ENCODE measurements at regions not wholly inside any gene's neighbourhood (a gene's known extent, or its start where the extent isn't known, plus 50 kb on each side); places are given as distances from the start of the nearest gene placed in this dataset.

DNA sequence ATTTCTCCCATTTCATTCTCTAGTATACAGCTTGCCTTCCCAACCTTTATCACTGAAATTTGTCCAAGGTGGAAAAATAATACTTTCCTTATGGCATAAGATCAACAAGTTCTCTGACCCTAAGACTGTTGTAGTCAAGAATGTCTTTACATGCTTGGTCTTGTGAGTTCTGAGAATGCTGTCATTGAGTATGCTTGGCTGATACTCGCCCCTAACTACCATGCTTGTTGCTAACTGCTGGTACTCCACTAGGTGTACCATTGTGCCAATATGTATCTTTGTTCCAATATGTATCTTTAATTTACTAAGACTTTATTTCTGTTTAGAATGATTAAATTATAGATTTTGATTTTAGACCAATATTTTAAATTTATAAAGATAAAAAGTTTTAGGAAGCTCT is 796.4 kb downstream of the PCDH7 start:
- DNase-seq (ENCODE audit: low spot score), result no peak
- Histone ChIP-seq H3K27ac (no peak overlapping the region), H3K4me3 (no peak overlapping the region), H3K27me3 (replicated peaks; ENCODE audit: insufficient read depth) (no peaks in the 10 kb centered on the region), H3K36me3 (no peaks in the 10 kb centered on the region), H3K9me3 (no peaks in the 10 kb centered on the region), H3K4me1 (replicated peaks) (no peaks in the 10 kb centered on the region)
- intact Hi-C loops (cut with DNase I), result no loop called here
- TF ChIP-seq POLR2A (IDR thresholded peaks at IDR 0.05), result no peak
- TF ChIP-seq POLR2AphosphoS5 (IDR thresholded peaks at IDR 0.05), result no peak
- TF ChIP-seq, protein P1, sequence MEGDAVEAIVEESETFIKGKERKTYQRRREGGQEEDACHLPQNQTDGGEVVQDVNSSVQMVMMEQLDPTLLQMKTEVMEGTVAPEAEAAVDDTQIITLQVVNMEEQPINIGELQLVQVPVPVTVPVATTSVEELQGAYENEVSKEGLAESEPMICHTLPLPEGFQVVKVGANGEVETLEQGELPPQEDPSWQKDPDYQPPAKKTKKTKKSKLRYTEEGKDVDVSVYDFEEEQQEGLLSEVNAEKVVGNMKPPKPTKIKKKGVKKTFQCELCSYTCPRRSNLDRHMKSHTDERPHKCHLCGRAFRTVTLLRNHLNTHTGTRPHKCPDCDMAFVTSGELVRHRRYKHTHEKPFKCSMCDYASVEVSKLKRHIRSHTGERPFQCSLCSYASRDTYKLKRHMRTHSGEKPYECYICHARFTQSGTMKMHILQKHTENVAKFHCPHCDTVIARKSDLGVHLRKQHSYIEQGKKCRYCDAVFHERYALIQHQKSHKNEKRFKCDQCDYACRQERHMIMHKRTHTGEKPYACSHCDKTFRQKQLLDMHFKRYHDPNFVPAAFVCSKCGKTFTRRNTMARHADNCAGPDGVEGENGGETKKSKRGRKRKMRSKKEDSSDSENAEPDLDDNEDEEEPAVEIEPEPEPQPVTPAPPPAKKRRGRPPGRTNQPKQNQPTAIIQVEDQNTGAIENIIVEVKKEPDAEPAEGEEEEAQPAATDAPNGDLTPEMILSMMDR (IDR thresholded peaks at IDR 0.05), result no peak
- WGBS, result 87% methylated on average over 1 of the region's 1 CpG

DNA sequence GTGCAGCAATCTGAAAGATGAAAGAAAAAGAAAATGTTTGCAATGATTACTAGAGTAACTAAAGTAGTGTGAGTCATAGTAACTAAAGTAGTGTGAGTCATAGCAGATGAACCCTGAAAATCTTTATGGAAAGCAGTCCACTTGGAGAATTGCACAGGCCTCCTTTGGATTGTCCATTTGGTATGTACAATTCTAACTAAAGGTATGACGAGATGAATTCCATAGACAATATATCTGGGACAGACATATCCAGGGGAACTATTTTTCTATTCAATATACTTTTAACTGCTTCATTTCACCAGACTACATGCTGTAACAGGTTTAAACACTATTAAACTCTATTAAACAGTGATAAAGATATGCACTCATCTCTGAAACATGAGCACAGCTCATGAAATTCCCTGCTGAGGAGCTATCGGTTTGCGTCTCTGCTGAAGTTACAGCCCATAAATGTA is 798.7 kb downstream of the PCDH7 start:
- no peaks in the 10 kb centered on the region for H3K9me3 ChIP-seq
- TF ChIP-seq POLR2AphosphoS5 (IDR thresholded peaks at IDR 0.05) (no peak), POLR2A (IDR thresholded peaks at IDR 0.05) (no peak)
- TF ChIP-seq, protein P1 (IDR thresholded peaks at IDR 0.05), result no peak
- no peak overlapping the region for H3K27ac ChIP-seq
- 16% methylated on average over 3 of the region's 3 CpGs for WGBS
- no peak for DNase-seq (ENCODE audit: low spot score)
- no peaks in the 10 kb centered on the region for H3K27me3 ChIP-seq (replicated peaks; ENCODE audit: insufficient read depth)
- no peak overlapping the region for H3K4me3 ChIP-seq
- intact Hi-C loops (cut with DNase I), result no loop called here
- no peaks in the 10 kb centered on the region for H3K4me1 ChIP-seq (replicated peaks)
- no peaks in the 10 kb centered on the region for H3K36me3 ChIP-seq

DNA sequence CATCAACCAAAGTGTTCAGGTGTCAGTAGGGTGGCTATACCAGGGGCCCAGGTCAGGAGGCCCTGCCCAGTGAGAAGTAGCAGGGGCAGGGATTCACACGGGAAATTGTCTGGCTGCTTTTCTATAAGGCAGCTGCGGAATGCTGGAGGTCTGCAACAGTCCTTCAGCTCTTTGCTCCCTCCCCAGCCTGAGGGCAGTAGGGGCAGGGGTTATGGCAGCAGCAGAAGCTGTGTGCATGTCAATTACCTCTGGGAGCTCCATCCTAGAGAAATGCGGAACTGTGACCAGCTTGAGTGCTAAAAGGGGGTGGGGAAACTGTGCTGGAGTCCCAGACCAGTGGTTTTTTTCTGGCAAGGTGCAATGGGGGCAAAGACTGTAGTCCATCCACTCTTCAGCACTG is 810.4 kb downstream of the PCDH7 start:
- intact Hi-C loops (cut with DNase I), result no loop called here
- Histone ChIP-seq H3K36me3 (no peaks in the 10 kb centered on the region), H3K4me3 (no peak overlapping the region), H3K9me3 (no peaks in the 10 kb centered on the region), H3K27me3 (replicated peaks; ENCODE audit: insufficient read depth) (no peaks in the 10 kb centered on the region), H3K27ac (no peak overlapping the region), H3K4me1 (replicated peaks) (no peaks in the 10 kb centered on the region)
- no peak for DNase-seq (ENCODE audit: low spot score)
- TF ChIP-seq POLR2AphosphoS5 (IDR thresholded peaks at IDR 0.05) (no peak), POLR2A (IDR thresholded peaks at IDR 0.05) (no peak)
- TF ChIP-seq, protein P1 (IDR thresholded peaks at IDR 0.05), result no peak
- 92% methylated on average over 3 of the region's 3 CpGs for WGBS

DNA sequence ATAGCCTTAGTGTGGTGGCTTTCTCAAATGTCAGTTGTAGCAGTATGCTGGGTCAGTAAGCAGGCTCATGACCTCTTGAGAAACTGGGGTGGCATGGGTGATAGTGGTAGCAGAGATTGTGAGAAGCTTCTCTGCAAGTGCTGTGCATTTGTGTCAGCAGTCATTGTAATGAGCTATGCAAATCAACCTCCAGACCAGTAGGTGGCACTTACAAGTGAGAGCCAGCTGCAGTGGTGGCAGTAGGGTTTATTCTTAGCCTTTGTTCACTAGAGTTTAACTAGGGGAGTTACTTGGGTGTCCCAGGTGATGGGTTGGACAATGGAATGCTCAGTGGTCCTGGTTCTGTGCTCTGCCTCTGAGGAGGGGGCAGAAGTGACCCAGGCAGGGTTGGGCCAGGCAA is 818.7 kb downstream of the PCDH7 start:
- Histone ChIP-seq H3K27ac (no peak overlapping the region), H3K27me3 (replicated peaks; ENCODE audit: insufficient read depth) (no peaks in the 10 kb centered on the region), H3K36me3 (no peaks in the 10 kb centered on the region), H3K4me1 (replicated peaks) (no peaks in the 10 kb centered on the region), H3K9me3 (no peaks in the 10 kb centered on the region), H3K4me3 (no peak overlapping the region)
- intact Hi-C loops (cut with DNase I), result no loop called here
- DNase-seq (ENCODE audit: low spot score), result no peak
- no peak for TF ChIP-seq POLR2AphosphoS5 (IDR thresholded peaks at IDR 0.05)
- no peak for TF ChIP-seq POLR2A (IDR thresholded peaks at IDR 0.05)
- TF ChIP-seq, protein P1 (IDR thresholded peaks at IDR 0.05), result no peak

DNA sequence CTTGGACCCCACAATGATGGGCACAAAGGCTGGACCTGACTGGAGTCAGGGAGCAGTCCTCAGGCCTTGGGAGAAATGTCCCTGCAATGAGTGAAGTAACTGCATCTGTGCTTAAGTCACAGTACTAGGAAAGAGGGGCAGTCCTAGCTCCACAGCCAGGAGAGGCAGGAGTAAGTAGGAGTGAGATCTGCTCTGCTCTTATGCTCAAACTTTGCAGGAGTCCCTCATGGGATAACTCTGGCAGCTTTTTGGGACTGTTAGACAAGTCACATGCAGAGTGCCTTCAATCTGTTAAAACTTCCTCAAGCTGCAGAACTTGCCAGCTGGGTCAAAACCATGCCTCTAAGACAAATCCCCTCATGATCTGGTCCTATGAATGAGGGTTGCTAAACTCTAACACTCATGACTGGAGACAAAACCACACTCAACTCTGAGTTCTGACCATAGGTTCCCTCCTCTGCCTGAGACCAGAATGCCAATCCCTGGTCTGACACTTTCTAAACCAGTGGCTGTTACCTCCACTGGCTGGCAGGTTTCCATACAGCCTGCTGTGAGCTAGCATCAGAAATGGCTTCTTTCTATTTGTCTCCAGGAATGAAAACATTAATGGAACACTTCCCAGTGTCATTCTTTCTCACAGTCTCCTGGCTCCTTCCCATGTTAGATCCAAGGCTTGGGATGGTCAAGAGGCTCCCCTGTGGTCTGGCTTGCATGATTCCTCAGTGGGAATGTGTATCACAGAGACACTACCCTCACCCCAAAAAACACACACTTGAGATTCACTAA is 819.3 kb downstream of the PCDH7 start:
- DNase-seq (ENCODE audit: low spot score), result no peak
- H3K4me3 ChIP-seq, result no peak overlapping the region
- no peaks in the 10 kb centered on the region for H3K27me3 ChIP-seq (replicated peaks; ENCODE audit: insufficient read depth)
- no peaks in the 10 kb centered on the region for H3K36me3 ChIP-seq
- intact Hi-C loops (cut with DNase I), result no loop called here
- H3K4me1 ChIP-seq (replicated peaks), result no peaks in the 10 kb centered on the region
- H3K9me3 ChIP-seq, result no peaks in the 10 kb centered on the region
- TF ChIP-seq, protein P1 (IDR thresholded peaks at IDR 0.05), result no peak
- no peak for TF ChIP-seq POLR2A (IDR thresholded peaks at IDR 0.05)
- TF ChIP-seq POLR2AphosphoS5 (IDR thresholded peaks at IDR 0.05), result no peak
- H3K27ac ChIP-seq, result no peak overlapping the region
